ENCODE measurements at regions not wholly inside any gene's neighbourhood (a gene's known extent, or its start where the extent isn't known, plus 50 kb on each side); places are given as distances from the start of the nearest gene placed in this dataset.

DNA sequence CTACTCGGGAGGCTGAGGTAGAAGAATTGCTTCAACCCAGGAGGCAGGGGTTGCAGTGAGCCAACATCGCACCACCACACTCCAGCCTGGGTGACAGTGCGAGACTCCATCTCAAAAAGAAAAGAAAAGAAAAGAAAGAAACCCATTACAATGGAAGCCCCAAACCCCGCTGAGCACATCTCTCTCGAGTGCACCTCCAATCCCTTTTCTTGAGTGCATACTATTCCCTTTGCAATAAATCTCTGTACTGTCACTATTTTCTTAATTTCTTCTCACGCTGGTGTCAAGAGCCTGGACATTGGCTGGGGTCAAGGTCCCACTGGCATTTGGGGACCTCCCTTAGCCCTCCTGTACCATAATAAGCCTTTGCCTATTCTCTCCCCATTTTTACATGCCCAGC lies 398.4 kb upstream of the EEF2KMT start:
- TF ChIP-seq, protein P1, sequence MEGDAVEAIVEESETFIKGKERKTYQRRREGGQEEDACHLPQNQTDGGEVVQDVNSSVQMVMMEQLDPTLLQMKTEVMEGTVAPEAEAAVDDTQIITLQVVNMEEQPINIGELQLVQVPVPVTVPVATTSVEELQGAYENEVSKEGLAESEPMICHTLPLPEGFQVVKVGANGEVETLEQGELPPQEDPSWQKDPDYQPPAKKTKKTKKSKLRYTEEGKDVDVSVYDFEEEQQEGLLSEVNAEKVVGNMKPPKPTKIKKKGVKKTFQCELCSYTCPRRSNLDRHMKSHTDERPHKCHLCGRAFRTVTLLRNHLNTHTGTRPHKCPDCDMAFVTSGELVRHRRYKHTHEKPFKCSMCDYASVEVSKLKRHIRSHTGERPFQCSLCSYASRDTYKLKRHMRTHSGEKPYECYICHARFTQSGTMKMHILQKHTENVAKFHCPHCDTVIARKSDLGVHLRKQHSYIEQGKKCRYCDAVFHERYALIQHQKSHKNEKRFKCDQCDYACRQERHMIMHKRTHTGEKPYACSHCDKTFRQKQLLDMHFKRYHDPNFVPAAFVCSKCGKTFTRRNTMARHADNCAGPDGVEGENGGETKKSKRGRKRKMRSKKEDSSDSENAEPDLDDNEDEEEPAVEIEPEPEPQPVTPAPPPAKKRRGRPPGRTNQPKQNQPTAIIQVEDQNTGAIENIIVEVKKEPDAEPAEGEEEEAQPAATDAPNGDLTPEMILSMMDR (IDR thresholded peaks at IDR 0.05), result no peak
- TF ChIP-seq POLR2A (IDR thresholded peaks at IDR 0.05), result no peak
